IPS-18c (cell line): ENCODE measurements at regions not wholly inside any gene's neighbourhood (a gene's known extent, or its start where the extent isn't known, plus 50 kb on each side); places are given as distances from the start of the nearest gene placed in this dataset.
"Not testable (repeated sequence)": the region's sequence is repeated elsewhere in the genome, so short reads cannot be mapped to it uniquely, and the experiment has no call there.

Source experiments
- H3K4me3 ChIP-seq: 2 replicates; pipeline ENCODE4 v1.7.0; 2013; ENCODE audit warnings: low read depth, mild to moderate bottlenecking, low read length, moderate library complexity; ENCODE audit not compliant: insufficient read depth
- H3K9me3 ChIP-seq: one replicate; pipeline ENCODE4 v1.6.1; 2013; ENCODE audit warnings: mild to moderate bottlenecking, low read length, moderate library complexity; ENCODE audit not compliant: control insufficient read depth, insufficient read depth

GRCh38 chr16:18080658-18081363 is 255.7 kb downstream of the NPIPA8 start:
- H3K4me3 ChIP-seq, H3K9me3 ChIP-seq: not testable (repeated sequence)

- not testable (repeated sequence) for H3K9me3 ChIP-seq, H3K4me3 ChIP-seq
These were observed 258.6 kb downstream of the NPIPA8 start for GRCh38 chr16:18077910-18078309.

- Histone ChIP-seq H3K4me3 (no peak overlapping the region), H3K9me3 (peaks cover 2% of the 10 kb centered on the region)
These were observed 264.4 kb downstream of the NPIPA8 start for GRCh38 chr16:18072161-18072560.

GRCh38 chr16:18069683-18070082 is 266.9 kb downstream of the NPIPA8 start:
- Histone ChIP-seq H3K9me3 (peaks cover 2% of the 10 kb centered on the region), H3K4me3 (no peak overlapping the region)

GRCh38 chr16:18068477-18068876 is 268.1 kb downstream of the NPIPA8 start:
- Histone ChIP-seq H3K4me3 (no peak overlapping the region), H3K9me3 (peaks cover 2% of the 10 kb centered on the region)

GRCh38 chr16:18062713-18063112 is 273.8 kb downstream of the NPIPA8 start:
- Histone ChIP-seq H3K9me3 (peaks cover 2% of the 10 kb centered on the region), H3K4me3 (no peak overlapping the region)

- Histone ChIP-seq H3K4me3 (no peak overlapping the region), H3K9me3 (peaks cover 2% of the 10 kb centered on the region)
These were observed 276.2 kb downstream of the NPIPA8 start for GRCh38 chr16:18060351-18060750.

- Histone ChIP-seq H3K4me3 (no peak overlapping the region), H3K9me3 (peaks cover 2% of the 10 kb centered on the region)
These were observed 277.0 kb downstream of the NPIPA8 start for GRCh38 chr16:18059577-18059976.

GRCh38 chr16:18059089-18059488 is 277.4 kb downstream of the NPIPA8 start:
- Histone ChIP-seq H3K4me3 (no peak overlapping the region), H3K9me3 (peaks cover 2% of the 10 kb centered on the region)

GRCh38 chr16:18055411-18055916 is 281.1 kb downstream of the NPIPA8 start:
- no peaks in the 10 kb centered on the region for H3K9me3 ChIP-seq
- no peak overlapping the region for H3K4me3 ChIP-seq

- no peak overlapping the region for H3K4me3 ChIP-seq
- H3K9me3 ChIP-seq, result no peaks in the 10 kb centered on the region
These were observed 285.8 kb downstream of the NPIPA8 start for GRCh38 chr16:18050777-18051176.

GRCh38 chr16:18050234-18050633 is 286.3 kb downstream of the NPIPA8 start:
- no peaks in the 10 kb centered on the region for H3K9me3 ChIP-seq
- no peak overlapping the region for H3K4me3 ChIP-seq

GRCh38 chr16:18049547-18050133 is 286.9 kb downstream of the NPIPA8 start:
- no peaks in the 10 kb centered on the region for H3K9me3 ChIP-seq
- no peak overlapping the region for H3K4me3 ChIP-seq

- H3K4me3 ChIP-seq, result no peak overlapping the region
These were observed 287.5 kb downstream of the NPIPA8 start for GRCh38 chr16:18048853-18049546.

GRCh38 chr16:18047761-18048160 is 288.8 kb downstream of the NPIPA8 start:
- no peaks in the 10 kb centered on the region for H3K9me3 ChIP-seq

More at GRCh38 chr16:18048853-18049546, 287.5 kb downstream of the NPIPA8 start:
- H3K9me3 ChIP-seq, result no peaks in the 10 kb centered on the region

GRCh38 chr16:18045356-18045755 is 291.2 kb downstream of the NPIPA8 start:
- Histone ChIP-seq H3K9me3 (no peaks in the 10 kb centered on the region), H3K4me3 (no peak overlapping the region)

More at GRCh38 chr16:18047761-18048160, 288.8 kb downstream of the NPIPA8 start:
- H3K4me3 ChIP-seq, result no peak overlapping the region

GRCh38 chr16:18041864-18042834 is 294.4 kb downstream of the NPIPA8 start:
- H3K4me3 ChIP-seq, result no peak overlapping the region

More at GRCh38 chr16:18041864-18042834, 294.4 kb downstream of the NPIPA8 start:
- no peaks in the 10 kb centered on the region for H3K9me3 ChIP-seq
